Caco-2 (cell line): ENCODE measurements at regions not wholly inside any gene's neighbourhood (a gene's known extent, or its start where the extent isn't known, plus 50 kb on each side); places are given as distances from the start of the nearest gene placed in this dataset.

Experiments
- BruUV-seq: library from RNA; stranded (reverse); fragments of 400-500 nt; replicated peaks from 2 replicates; lab custom pipeline; 2021; lab: Mats Ljungman, UMichigan
- CTCF ChIA-PET: fragments of 300-600 bp; sonication (Branson Sonifier 250); formaldehyde crosslinking; loops from one replicate; lab custom pipeline; 2022; ENCODE audit warnings: antibody characterized with exemption; lab: Charles Lee
- POLR2A ChIA-PET: fragments of 300-600 bp; sonication (Branson Sonifier 250); formaldehyde crosslinking; loops from one replicate; lab custom pipeline; 2022; ENCODE audit warnings: antibody characterized with exemption; lab: Charles Lee
- DNase-seq, 2 experiments: peaks; one replicate each; pipeline versions ENCODE4 v3.0.0 to v3.0.0-alpha.2; 2020 to 2022
- H3K27me3 ChIP-seq: replicated peaks from 2 replicates; pipeline ENCODE4 v1.6.0; 2011; ENCODE audit warnings: low read length; ENCODE audit not compliant: control insufficient read depth, insufficient read depth
- H3K36me3 ChIP-seq: 2 replicates; pipeline ENCODE4 v1.5.1; 2011; ENCODE audit warnings: low read length; ENCODE audit not compliant: control insufficient read depth, insufficient read depth
- H3K4me1 ChIP-seq: fragments of 250-450 bp; sonication (Bioruptor Pico); 2 replicates; pipeline ENCODE4 v1.5.1; 2020; ENCODE audit warnings: mild to moderate bottlenecking
- H3K4me3 ChIP-seq: 2 replicates; pipeline ENCODE4 v1.5.1; 2011; ENCODE audit warnings: low read depth, mild to moderate bottlenecking, control low read depth, low read length
- H3K9me3 ChIP-seq: fragments of 250-450 bp; sonication (Bioruptor Pico); 2 replicates; pipeline ENCODE4 v1.5.1; 2020; ENCODE audit warnings: mild to moderate bottlenecking, moderate library complexity
- H3K27ac Mint-ChIP-seq: one replicate; pipeline ENCODE4 v1.8.0; 2022; ENCODE audit warnings: mixed read lengths; ENCODE audit not compliant: unreplicated experiment
- H3K27me3 Mint-ChIP-seq: one replicate; pipeline ENCODE4 v1.8.0; 2022; ENCODE audit warnings: mixed read lengths; ENCODE audit not compliant: insufficient read depth, unreplicated experiment
- H3K36me3 Mint-ChIP-seq: one replicate; pipeline ENCODE4 v1.8.0; 2022; ENCODE audit warnings: mild to moderate bottlenecking, mixed read lengths; ENCODE audit not compliant: insufficient read depth, unreplicated experiment
- H3K4me1 Mint-ChIP-seq: one replicate; pipeline ENCODE4 v1.8.0; 2022; ENCODE audit warnings: low read depth, mixed read lengths; ENCODE audit not compliant: unreplicated experiment
- H3K4me3 Mint-ChIP-seq: one replicate; pipeline ENCODE4 v1.8.0; 2022; ENCODE audit warnings: mild to moderate bottlenecking, moderate library complexity, mixed read lengths; ENCODE audit not compliant: unreplicated experiment
- H3K9me3 Mint-ChIP-seq: one replicate; pipeline ENCODE4 v1.8.0; 2022; ENCODE audit warnings: mixed read lengths; ENCODE audit not compliant: unreplicated experiment
- intact Hi-C: fragments of 100-400 bp; cut with micrococcal nuclease; formaldehyde crosslinking; loops from one replicate; pipeline ENCODE4 v1.10.0; 2022; ENCODE audit not compliant: unreplicated experiment
- TF ChIP-seq, protein P1 (sequence below), 2 experiments: fragments of 200-600 bp in 1 of 2; IDR thresholded peaks; 1 replicate in 1 of 2; 2 replicates in 1 of 2; pipeline versions ENCODE4 v1.5.1 to v1.8.0; 2011 to 2022; ENCODE audit warnings: antibody characterized with exemption in 1 of 2, control low read depth in 1 of 2, inconsistent platforms in 1 of 2, low read depth in 1 of 2, low read length in 1 of 2, mild to moderate bottlenecking in 1 of 2, moderate library complexity in 1 of 2; ENCODE audit not compliant: insufficient read depth in 1 of 2, severe bottlenecking in 1 of 2, unreplicated experiment in 1 of 2

DNA sequence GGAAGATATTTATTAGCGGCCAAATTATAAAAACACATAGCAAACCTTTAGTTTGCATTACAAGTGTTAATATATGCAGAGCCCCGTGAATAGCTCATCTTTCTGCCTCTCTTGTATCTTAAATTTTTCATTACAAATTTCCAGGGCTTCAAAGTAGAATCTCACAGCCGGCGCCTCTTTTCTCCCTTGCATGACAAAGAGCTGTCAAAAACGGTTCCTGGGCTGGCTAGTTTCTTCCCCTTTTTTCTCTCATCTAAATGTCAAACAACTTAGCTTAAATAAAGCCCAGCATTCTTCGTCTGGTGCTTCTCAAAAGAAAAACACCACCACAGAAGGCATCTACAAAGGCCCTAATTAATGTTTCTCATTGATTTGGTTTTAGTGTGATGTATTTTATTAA lies 253.0 kb downstream of the INSC start:
- H3K9me3 Mint-ChIP-seq = no peaks in the 10 kb centered on the region
- CTCF ChIA-PET = no interaction called here
- intact Hi-C loops = no loop called here
- no peak for DNase-seq
- POLR2A ChIA-PET = no interaction called here
- H3K27me3 ChIP-seq = no peaks in the 10 kb centered on the region
- H3K27me3 Mint-ChIP-seq = peaks cover 17% of the 10 kb centered on the region
- no peak overlapping the region for H3K4me3 Mint-ChIP-seq
- no peaks in the 10 kb centered on the region for H3K36me3 Mint-ChIP-seq
- H3K9me3 ChIP-seq = no peaks in the 10 kb centered on the region
- H3K36me3 ChIP-seq = no peaks in the 10 kb centered on the region
- H3K4me1 ChIP-seq = no peaks in the 10 kb centered on the region
- no peaks in the 10 kb centered on the region for H3K4me1 Mint-ChIP-seq
- TF ChIP-seq, protein P1, sequence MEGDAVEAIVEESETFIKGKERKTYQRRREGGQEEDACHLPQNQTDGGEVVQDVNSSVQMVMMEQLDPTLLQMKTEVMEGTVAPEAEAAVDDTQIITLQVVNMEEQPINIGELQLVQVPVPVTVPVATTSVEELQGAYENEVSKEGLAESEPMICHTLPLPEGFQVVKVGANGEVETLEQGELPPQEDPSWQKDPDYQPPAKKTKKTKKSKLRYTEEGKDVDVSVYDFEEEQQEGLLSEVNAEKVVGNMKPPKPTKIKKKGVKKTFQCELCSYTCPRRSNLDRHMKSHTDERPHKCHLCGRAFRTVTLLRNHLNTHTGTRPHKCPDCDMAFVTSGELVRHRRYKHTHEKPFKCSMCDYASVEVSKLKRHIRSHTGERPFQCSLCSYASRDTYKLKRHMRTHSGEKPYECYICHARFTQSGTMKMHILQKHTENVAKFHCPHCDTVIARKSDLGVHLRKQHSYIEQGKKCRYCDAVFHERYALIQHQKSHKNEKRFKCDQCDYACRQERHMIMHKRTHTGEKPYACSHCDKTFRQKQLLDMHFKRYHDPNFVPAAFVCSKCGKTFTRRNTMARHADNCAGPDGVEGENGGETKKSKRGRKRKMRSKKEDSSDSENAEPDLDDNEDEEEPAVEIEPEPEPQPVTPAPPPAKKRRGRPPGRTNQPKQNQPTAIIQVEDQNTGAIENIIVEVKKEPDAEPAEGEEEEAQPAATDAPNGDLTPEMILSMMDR (IDR thresholded peaks at IDR 0.05; ENCODE audit: insufficient read depth in 1 of 2, low read depth in 1 of 2, low read length in 1 of 2, severe bottlenecking in 1 of 2, unreplicated experiment in 1 of 2) = no peak
- no TSS peak for BruUV-seq
- no peak overlapping the region for H3K27ac Mint-ChIP-seq
- no peak overlapping the region for H3K4me3 ChIP-seq

DNA sequence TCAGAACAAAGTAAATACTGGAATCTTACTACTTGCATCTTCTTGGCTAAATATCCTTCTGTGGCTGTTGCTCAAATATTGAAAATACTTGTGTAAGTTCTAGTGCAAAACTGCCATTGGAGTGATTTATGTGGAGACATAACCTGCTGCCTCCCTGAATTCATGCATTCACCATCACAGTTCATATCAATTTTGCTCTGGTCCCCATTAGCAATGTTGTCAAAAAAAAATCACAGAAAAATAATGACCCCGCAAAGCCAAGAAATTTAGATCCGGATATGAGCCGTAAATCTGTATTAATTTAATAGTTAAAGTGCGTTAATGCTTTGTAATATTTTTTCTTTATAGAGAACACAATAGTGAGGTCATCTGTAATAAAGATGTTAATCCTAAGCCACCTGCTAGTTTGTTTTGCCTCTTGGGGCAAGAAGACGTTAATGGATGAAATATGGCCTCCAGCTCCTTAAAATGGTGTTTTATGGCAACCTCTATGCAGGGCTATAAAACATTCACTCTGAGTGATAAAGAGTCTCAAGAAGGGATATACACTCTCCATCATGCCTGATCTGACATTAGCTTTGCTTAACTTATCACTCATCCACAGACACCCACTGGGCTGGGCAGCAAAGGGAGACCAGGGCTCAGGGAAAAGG lies 255.9 kb downstream of the INSC start:
- ChIA-PET CTCF (no interaction called here), POLR2A (no interaction called here)
- H3K36me3 Mint-ChIP-seq = no peaks in the 10 kb centered on the region
- TF ChIP-seq, protein P1 (IDR thresholded peaks at IDR 0.05; ENCODE audit: insufficient read depth in 1 of 2, low read depth in 1 of 2, low read length in 1 of 2, severe bottlenecking in 1 of 2, unreplicated experiment in 1 of 2) = no peak
- H3K27me3 Mint-ChIP-seq = peaks cover 8% of the 10 kb centered on the region
- no peaks in the 10 kb centered on the region for H3K4me1 ChIP-seq
- DNase-seq = no peak
- H3K27ac Mint-ChIP-seq = no peak overlapping the region
- intact Hi-C loops = no loop called here
- H3K4me3 ChIP-seq = no peak overlapping the region
- H3K27me3 ChIP-seq = no peaks in the 10 kb centered on the region
- no peaks in the 10 kb centered on the region for H3K36me3 ChIP-seq
- H3K9me3 ChIP-seq = no peaks in the 10 kb centered on the region
- BruUV-seq = no TSS peak
- H3K4me1 Mint-ChIP-seq = no peaks in the 10 kb centered on the region
- H3K9me3 Mint-ChIP-seq = peaks cover 7% of the 10 kb centered on the region
- no peak overlapping the region for H3K4me3 Mint-ChIP-seq

- Mint-ChIP-seq H3K27me3 (peaks cover 8% of the 10 kb centered on the region), H3K36me3 (no peaks in the 10 kb centered on the region), H3K9me3 (peaks cover 16% of the 10 kb centered on the region), H3K27ac (no peak overlapping the region), H3K4me1 (no peaks in the 10 kb centered on the region), H3K4me3 (no peak overlapping the region)
- DNase-seq = no peak
- ChIA-PET CTCF (no interaction called here), POLR2A (no interaction called here)
- H3K4me1 ChIP-seq = no peaks in the 10 kb centered on the region
- H3K9me3 ChIP-seq = no peaks in the 10 kb centered on the region
- no peaks in the 10 kb centered on the region for H3K36me3 ChIP-seq
- TF ChIP-seq, protein P1 (IDR thresholded peaks at IDR 0.05; ENCODE audit: insufficient read depth in 1 of 2, low read depth in 1 of 2, low read length in 1 of 2, severe bottlenecking in 1 of 2, unreplicated experiment in 1 of 2) = no peak
- BruUV-seq = no TSS peak
- intact Hi-C loops = no loop called here
- H3K27me3 ChIP-seq = no peaks in the 10 kb centered on the region
- no peak overlapping the region for H3K4me3 ChIP-seq
Observed at GRCh38 chr11:15371533-15371932, 256.8 kb downstream of the INSC start.
